Heart right ventricle (tissue), 16 donors: ENCODE measurements at regions not wholly inside any gene's neighbourhood (a gene's known extent, or its start where the extent isn't known, plus 50 kb on each side); places are given as distances from the start of the nearest gene placed in this dataset.

Experiments
- ATAC-seq, 8 donors: fragments of 200-7000 bp; cut with Tn5 transposase; one replicate each; pipeline ENCODE4 v1.9.1; 2020; ENCODE audit warnings: mild to moderate bottlenecking in 8 of 8, moderate library complexity in 8 of 8, moderate number of reproducible peaks in 1 of 8
- DNase-seq, 2 donors: peaks; one replicate each; pipeline ENCODE4 v3.0.0-alpha.2; 2020
- H3K27ac ChIP-seq, 10 donors: fragments of 200-600 bp; sonication (generic) in 2 of 10; one replicate each; pipeline versions ENCODE4 v1.5.0 to v1.8.0; 2020 to 2022; ENCODE audit warnings: mild to moderate bottlenecking in 3 of 10
- H3K27me3 ChIP-seq, 7 donors: fragments of 200-600 bp; one replicate each; pipeline ENCODE4 v1.8.0; 2021 to 2022; ENCODE audit warnings: mild to moderate bottlenecking in 2 of 7
- H3K36me3 ChIP-seq, 9 donors: fragments of 200-600 bp; sonication (generic) in 1 of 9; one replicate each; pipeline versions ENCODE4 v1.5.0 to v1.8.0; 2020 to 2022; ENCODE audit warnings: mild to moderate bottlenecking in 2 of 9
- H3K4me1 ChIP-seq, 9 donors: fragments of 200-600 bp; sonication (generic) in 1 of 9; one replicate each; pipeline versions ENCODE4 v1.5.0 to v1.8.0; 2020 to 2022; ENCODE audit warnings: mild to moderate bottlenecking in 4 of 9
- H3K4me3 ChIP-seq, 10 donors: fragments of 200-600 bp; sonication (generic) in 2 of 10; one replicate each; pipeline versions ENCODE4 v1.5.0 to v1.8.0; 2020 to 2022; ENCODE audit warnings: mild to moderate bottlenecking in 7 of 10, moderate library complexity in 2 of 10
- H3K9me3 ChIP-seq, 11 donors: fragments of 200-600 bp in 10 of 11; sonication (generic) in 2 of 11; one replicate each; pipeline versions ENCODE4 v1.5.0 to v1.8.0; 2013 to 2022; ENCODE audit warnings: mild to moderate bottlenecking in 2 of 11, control low read depth in 1 of 11, moderate library complexity in 1 of 11
- CTCF ChIP-seq, 9 donors: fragments of 200-600 bp; sonication (generic) in 2 of 9; IDR thresholded peaks; one replicate each; pipeline versions ENCODE4 v1.5.0 to v1.8.0; 2021 to 2022; ENCODE audit warnings: antibody characterized with exemption in 9 of 9, mild to moderate bottlenecking in 5 of 9, moderate library complexity in 1 of 9
- WGBS, 2 donors: extraction: QIAGEN DNeasy Blood & Tissue Kit; methylation state at CpG; one replicate each; pipeline ENCODE4 v1.1.7; 2013; ENCODE audit warnings: inconsistent platforms in 1 of 2; 5-methylcytosine and 5-hydroxymethylcytosine counted together
- intact Hi-C, 10 donors: fragments of 100-400 bp; cut with DNase I; formaldehyde crosslinking; loops; one replicate each; pipeline versions ENCODE4 v1.11.1 to v1.14.2; 2022
- donor health status: Arrhythmogenic right ventricular cardiomyopathy.
- donor health status: ischemic (EF 13 %, LVEDD 7.1; RV severe dilation, severe dysfunction).
- donor health status: healthy with polysubstance abuse.
- donor health status: DM: no; HTN: yes; CAD: no.
- donor health status: DM: no; HTN: no; CAD: no.
- donor health status: ischemic (EF 25% LVEDD 6.9; RV normal size, moderate dysfunction).
- donor health status: ischemic (EF 25% LVEDD 5.7; RV mildly dilated, moderate dysfunction).
- donor health status: healthy.
- donor health status: DM: yes; HTN: yes; CAD: no.
- donor health status: Ischemic cardiomyopathy.
- donor health status: ischemic (EF 35%, LVEDD 5.7; RV mildly dilated, moderate dysfunction).
- donor health status: nonischemic (EF 11% LVEDD 7.7; RV severe dilation, severe dysfunction).
- donor health status: DM: yes; HTN: yes; CAD: no.
- donor health status: PGD.
- donor health status: ischemic (EF 29% LVEDD 5.4; RV normal size, mild dysfunction).
- donor health status: nonischemic (EF 23%, LVEDD 6.1; RV moderate dilation, normal function).

GRCh38 chr10:76784076-76784475, 853.5 kb downstream of the KCNMA1 start:
- peaks cover 0 to 12% (median 5%) of the 10 kb centered on the region in 11 donors for H3K9me3 ChIP-seq
- WGBS, 2 donors: 56 to 68% methylated on average over 1 of the region's 1 CpG
- H3K4me1 ChIP-seq: peaks cover 0 to 10% (median 0%) of the 10 kb centered on the region in 9 donors
- H3K27me3 ChIP-seq: no peaks in the 10 kb centered on the region
- no peak overlapping the region for H3K4me3 ChIP-seq
- H3K36me3 ChIP-seq: no peaks in the 10 kb centered on the region
- no peak for DNase-seq
- no peak overlapping the region for H3K27ac ChIP-seq
- no peak for TF ChIP-seq CTCF (IDR thresholded peaks at IDR 0.05)
- no peak for ATAC-seq
- intact Hi-C loops: no loop called here

GRCh38 chr10:76779796-76780301, 857.8 kb downstream of the KCNMA1 start:
- no peak for TF ChIP-seq CTCF (IDR thresholded peaks at IDR 0.05)
- peak overlapping the region in 1 of 10 donors; percentile 40 for H3K27ac ChIP-seq
- DNase-seq (no peak), ATAC-seq (no peak)
- H3K4me3 ChIP-seq: no peak overlapping the region
- WGBS, 2 donors: 46 to 49% methylated on average over 6 of the region's 6 CpGs
- H3K36me3 ChIP-seq: no peaks in the 10 kb centered on the region
- no peaks in the 10 kb centered on the region for H3K27me3 ChIP-seq
- H3K9me3 ChIP-seq: peaks cover 0 to 18% (median 5%) of the 10 kb centered on the region in 11 donors
- H3K4me1 ChIP-seq: peaks cover 0 to 11% (median 0%) of the 10 kb centered on the region in 9 donors
- intact Hi-C loops: loop anchor here in 5 of 10 donors (5.0 to 10.0 kb wide), 9 partner anchors 107 to 348 kb away; no protein-coding TSS in a partner anchor

GRCh38 chr10:76778914-76779795, 858.5 kb downstream of the KCNMA1 start:
- Histone ChIP-seq H3K27ac (peak overlapping the region in 1 of 10 donors; percentile 40), H3K9me3 (peaks cover 0 to 25% (median 5%) of the 10 kb centered on the region in 11 donors), H3K27me3 (no peaks in the 10 kb centered on the region), H3K4me1 (peaks cover 0 to 11% (median 0%) of the 10 kb centered on the region in 9 donors), H3K36me3 (no peaks in the 10 kb centered on the region), H3K4me3 (no peak overlapping the region)
- no peak for DNase-seq
- 48 to 49% methylated on average over 10 of the region's 10 CpGs for WGBS, 2 donors
- intact Hi-C loops: loop anchor here in 5 of 10 donors (5.0 to 10.0 kb wide), 9 partner anchors 108 to 347 kb away; no protein-coding TSS in a partner anchor
- no peak for ATAC-seq
- peak in 3 of 9 donors; percentile 7 to 20 (median 13) for TF ChIP-seq CTCF (IDR thresholded peaks at IDR 0.05)

- no peak for TF ChIP-seq CTCF (IDR thresholded peaks at IDR 0.05)
- 34 to 63% methylated on average over 4 of the region's 4 CpGs for WGBS, 2 donors
- no peak overlapping the region for H3K4me3 ChIP-seq
- H3K27ac ChIP-seq: peak overlapping the region; percentile 24 to 83 (median 75)
- H3K36me3 ChIP-seq: no peaks in the 10 kb centered on the region
- H3K27me3 ChIP-seq: no peaks in the 10 kb centered on the region
- peaks cover 0 to 11% (median 0%) of the 10 kb centered on the region in 9 donors for H3K4me1 ChIP-seq
- H3K9me3 ChIP-seq: peaks cover 0 to 21% (median 4%) of the 10 kb centered on the region in 11 donors
- peak; percentile 60 to 70 for DNase-seq
- intact Hi-C loops: loop anchor here in 5 of 10 donors (5.0 to 10.0 kb wide), 9 partner anchors 112 to 343 kb away; no protein-coding TSS in a partner anchor
- ATAC-seq: peak; percentile 92 to 99 (median 97)
Observed at GRCh38 chr10:76774987-76775603, 862.5 kb downstream of the KCNMA1 start.
